ENCODE measurements at regions not wholly inside any gene's neighbourhood (a gene's known extent, or its start where the extent isn't known, plus 50 kb on each side); places are given as distances from the start of the nearest gene placed in this dataset.
A peak's percentile ranks its signal among the peaks of the same experiment; 100 is the strongest.

DNA sequence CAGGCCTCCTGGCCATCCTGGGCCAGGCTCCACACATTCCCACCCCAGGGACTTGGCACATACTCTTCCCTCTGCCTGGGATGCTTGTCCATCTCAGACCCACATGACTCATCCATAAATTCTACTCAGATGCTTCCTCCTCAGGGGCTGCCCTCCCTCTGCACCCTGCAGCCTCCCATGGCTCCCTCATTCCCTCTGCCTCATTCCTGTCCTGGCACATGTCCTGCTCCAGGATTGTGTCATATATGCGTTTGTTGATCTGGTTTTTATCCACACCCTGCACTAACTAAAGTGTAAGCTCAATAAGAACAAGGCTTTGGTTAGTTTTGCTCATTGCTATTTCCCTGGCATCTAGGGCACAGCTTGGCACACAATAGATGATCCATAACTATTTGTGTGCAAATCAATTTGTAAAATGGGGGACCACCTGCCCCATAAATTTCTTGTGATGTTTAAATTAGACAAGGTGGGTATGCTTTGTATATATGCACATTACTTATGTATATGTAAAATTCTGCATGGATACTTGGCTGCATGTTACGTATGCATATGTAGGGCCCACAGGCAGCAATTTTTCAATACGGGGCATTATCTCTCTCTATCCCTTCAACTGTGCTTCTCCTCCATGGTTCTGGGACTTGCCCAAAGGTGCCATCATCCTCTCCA, 191.4 kb downstream of the PTPRU start:
- WGBS, 2 donors, result 88% methylated on average over 3 of the region's 3 CpGs
- Histone ChIP-seq H3K4me3 (no peak overlapping the region), H3K4me1 (ENCODE audit: control insufficient read depth in 5 of 5, insufficient read depth in 5 of 5, low read length in 5 of 5) (peaks cover 0 to 4% (median 0%) of the 10 kb centered on the region in 5 donors), H3K27ac (ENCODE audit: low read depth in 1 of 2, low read length in 1 of 2) (no peak overlapping the region), H3K27me3 (ENCODE audit: control insufficient read depth in 3 of 3, insufficient read depth in 3 of 3, low read length in 2 of 3) (no peaks in the 10 kb centered on the region), H3K9me3 (ENCODE audit: control insufficient read depth in 4 of 4, insufficient read depth in 3 of 4, low read length in 3 of 4) (peaks cover 0 to 11% (median 2%) of the 10 kb centered on the region in 4 donors), H3K36me3 (ENCODE audit: control insufficient read depth in 4 of 4, insufficient read depth in 4 of 4, low read length in 4 of 4) (no peaks in the 10 kb centered on the region), H3K9ac (ENCODE audit: insufficient read depth in 1 of 2, low read length in 2 of 2) (no peak overlapping the region)
- TF ChIP-seq, protein P1, sequence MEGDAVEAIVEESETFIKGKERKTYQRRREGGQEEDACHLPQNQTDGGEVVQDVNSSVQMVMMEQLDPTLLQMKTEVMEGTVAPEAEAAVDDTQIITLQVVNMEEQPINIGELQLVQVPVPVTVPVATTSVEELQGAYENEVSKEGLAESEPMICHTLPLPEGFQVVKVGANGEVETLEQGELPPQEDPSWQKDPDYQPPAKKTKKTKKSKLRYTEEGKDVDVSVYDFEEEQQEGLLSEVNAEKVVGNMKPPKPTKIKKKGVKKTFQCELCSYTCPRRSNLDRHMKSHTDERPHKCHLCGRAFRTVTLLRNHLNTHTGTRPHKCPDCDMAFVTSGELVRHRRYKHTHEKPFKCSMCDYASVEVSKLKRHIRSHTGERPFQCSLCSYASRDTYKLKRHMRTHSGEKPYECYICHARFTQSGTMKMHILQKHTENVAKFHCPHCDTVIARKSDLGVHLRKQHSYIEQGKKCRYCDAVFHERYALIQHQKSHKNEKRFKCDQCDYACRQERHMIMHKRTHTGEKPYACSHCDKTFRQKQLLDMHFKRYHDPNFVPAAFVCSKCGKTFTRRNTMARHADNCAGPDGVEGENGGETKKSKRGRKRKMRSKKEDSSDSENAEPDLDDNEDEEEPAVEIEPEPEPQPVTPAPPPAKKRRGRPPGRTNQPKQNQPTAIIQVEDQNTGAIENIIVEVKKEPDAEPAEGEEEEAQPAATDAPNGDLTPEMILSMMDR (IDR thresholded peaks at IDR 0.05; ENCODE audit: control extremely low read depth, extremely low read depth), result no peak
- ATAC-seq (ENCODE audit: insufficient read depth, low FRiP score) (no peak), DNase-seq (no peak)

DNA sequence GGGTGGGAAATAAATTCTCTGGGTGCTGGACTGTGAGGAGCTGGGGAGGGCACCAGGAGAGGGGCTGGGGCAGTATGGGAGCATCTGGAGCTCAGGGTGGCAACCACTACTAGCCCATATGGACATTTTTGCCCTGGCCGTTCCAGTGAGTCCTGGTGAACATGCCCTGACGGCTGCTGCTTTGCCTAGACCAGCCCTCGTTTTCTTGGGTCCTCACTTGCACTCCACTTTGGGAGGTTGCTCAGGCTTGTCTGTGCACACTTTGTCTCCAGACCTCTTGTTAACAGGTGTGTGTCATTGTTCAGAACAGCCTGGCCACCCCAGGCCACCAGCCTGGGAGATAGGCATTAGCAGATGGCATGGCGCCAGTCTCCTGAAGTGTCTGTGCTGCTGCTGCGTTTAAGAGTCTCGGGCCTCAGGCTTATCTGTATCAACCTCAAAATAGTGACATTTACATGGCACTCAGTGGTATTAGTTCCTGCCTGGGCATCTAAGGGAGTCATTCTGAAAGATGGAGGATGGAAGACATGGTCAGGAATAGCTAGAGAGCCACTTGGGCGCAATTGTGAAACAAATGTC, 190.5 kb downstream of the PTPRU start:
- Histone ChIP-seq H3K4me3 (no peak overlapping the region), H3K4me1 (ENCODE audit: control insufficient read depth in 5 of 5, insufficient read depth in 5 of 5, low read length in 5 of 5) (peaks cover 0 to 4% (median 0%) of the 10 kb centered on the region in 5 donors), H3K27me3 (ENCODE audit: control insufficient read depth in 3 of 3, insufficient read depth in 3 of 3, low read length in 2 of 3) (no peaks in the 10 kb centered on the region), H3K9me3 (ENCODE audit: control insufficient read depth in 4 of 4, insufficient read depth in 3 of 4, low read length in 3 of 4) (peaks cover 0 to 11% (median 2%) of the 10 kb centered on the region in 4 donors), H3K36me3 (ENCODE audit: control insufficient read depth in 4 of 4, insufficient read depth in 4 of 4, low read length in 4 of 4) (no peaks in the 10 kb centered on the region), H3K27ac (ENCODE audit: low read depth in 1 of 2, low read length in 1 of 2) (no peak overlapping the region), H3K9ac (ENCODE audit: insufficient read depth in 1 of 2, low read length in 2 of 2) (no peak overlapping the region)
- ATAC-seq (ENCODE audit: insufficient read depth, low FRiP score) (no peak), DNase-seq (peak in 1 of 3 donors; percentile 4)
- WGBS, 2 donors, result 79 to 84% methylated on average over 7 of the region's 7 CpGs
- TF ChIP-seq, protein P1 (IDR thresholded peaks at IDR 0.05; ENCODE audit: control extremely low read depth, extremely low read depth), result no peak

DNA sequence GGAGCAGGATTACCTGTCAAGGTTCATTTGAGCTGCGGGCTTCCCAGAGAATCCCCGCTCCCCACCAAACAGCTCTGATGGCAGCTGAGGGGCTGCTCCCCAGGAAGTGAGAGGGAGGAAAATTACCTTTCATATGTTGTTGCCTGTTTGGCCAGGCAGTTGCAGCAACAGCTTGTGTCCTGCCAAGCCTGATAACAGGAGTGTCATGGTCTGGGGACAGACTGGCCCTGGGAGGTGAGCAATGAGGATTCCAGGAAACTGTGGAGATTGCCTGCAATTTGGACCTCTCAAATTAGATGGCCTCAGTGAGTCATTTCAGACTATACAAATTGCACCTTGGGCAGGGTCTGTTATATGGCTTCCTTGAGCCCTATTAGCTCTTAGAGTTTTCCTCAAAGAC, 189.3 kb downstream of the PTPRU start:
- DNase-seq (no peak), ATAC-seq (ENCODE audit: insufficient read depth, low FRiP score) (no peak)
- TF ChIP-seq, protein P1 (IDR thresholded peaks at IDR 0.05; ENCODE audit: control extremely low read depth, extremely low read depth), result no peak
- H3K36me3 ChIP-seq (ENCODE audit: control insufficient read depth in 4 of 4, insufficient read depth in 4 of 4, low read length in 4 of 4), result no peaks in the 10 kb centered on the region
- H3K27me3 ChIP-seq (ENCODE audit: control insufficient read depth in 3 of 3, insufficient read depth in 3 of 3, low read length in 2 of 3), result no peaks in the 10 kb centered on the region
- WGBS, 2 donors, result 93% methylated on average over 2 of the region's 2 CpGs
- peaks cover 0 to 7% (median 4%) of the 10 kb centered on the region in 4 donors for H3K9me3 ChIP-seq (ENCODE audit: control insufficient read depth in 4 of 4, insufficient read depth in 3 of 4, low read length in 3 of 4)
- no peak overlapping the region for H3K4me3 ChIP-seq
- peaks cover 0 to 4% (median 0%) of the 10 kb centered on the region in 5 donors for H3K4me1 ChIP-seq (ENCODE audit: control insufficient read depth in 5 of 5, insufficient read depth in 5 of 5, low read length in 5 of 5)
- H3K9ac ChIP-seq (ENCODE audit: insufficient read depth in 1 of 2, low read length in 2 of 2), result no peak overlapping the region
- no peak overlapping the region for H3K27ac ChIP-seq (ENCODE audit: low read depth in 1 of 2, low read length in 1 of 2)
